C1 segment of cervical spinal cord (tissue), 14 donors: ENCODE measurements at regions not wholly inside any gene's neighbourhood (a gene's known extent, or its start where the extent isn't known, plus 50 kb on each side); places are given as distances from the start of the nearest gene placed in this dataset.
"Not testable (repeated sequence)": the region's sequence is repeated elsewhere in the genome, so short reads cannot be mapped to it uniquely, and the experiment has no call there.

Experiments
- DNase-seq, 14 donors: peaks; one replicate each; lab custom pipeline; 2025; lab: John Stamatoyannopoulos, UW

DNA sequence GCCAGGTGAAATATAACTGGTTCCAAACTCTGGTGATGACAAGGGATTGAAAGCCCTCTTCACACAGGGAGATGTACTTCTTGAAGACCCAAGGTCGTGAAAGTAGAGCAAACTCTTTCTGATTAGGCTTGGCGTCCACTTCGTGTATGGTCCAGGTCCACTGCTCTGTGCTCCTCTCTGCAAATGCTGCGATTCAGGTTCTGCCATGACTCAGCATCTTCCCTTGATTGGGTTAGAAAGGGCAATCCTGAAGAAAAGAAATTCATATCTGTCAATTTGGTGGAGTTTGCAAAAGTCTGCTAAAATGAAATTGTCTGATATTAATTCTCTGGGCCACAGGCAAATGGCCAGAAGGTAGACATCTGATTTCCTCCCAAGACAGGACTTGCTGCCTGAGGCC, 431.4 kb downstream of the ACTR3B start:
- no peak for DNase-seq

DNA sequence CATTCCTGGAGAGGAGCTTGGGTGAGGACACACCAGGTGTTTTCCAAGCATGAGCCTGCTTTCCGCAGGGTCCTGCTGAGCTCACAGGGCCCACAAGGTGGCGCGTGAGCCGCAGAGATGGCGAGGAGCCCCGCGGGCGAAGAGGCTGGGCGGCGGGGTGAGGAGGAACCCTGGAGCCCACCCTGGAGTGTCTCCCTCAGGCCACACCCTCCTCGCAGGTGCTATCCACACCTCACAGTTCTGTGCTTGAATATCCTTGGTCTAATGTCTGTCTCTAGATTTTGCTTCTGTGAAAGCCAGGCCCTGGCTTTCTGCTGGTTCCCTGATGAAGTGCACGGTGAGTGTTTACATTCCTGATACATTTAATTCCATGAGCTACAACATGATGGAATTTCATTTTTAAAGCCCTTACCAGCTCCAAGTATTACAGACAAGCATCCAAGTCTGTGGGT, 433.6 kb downstream of the ACTR3B start:
- peak in 5 of 14 donors; percentile 3 to 48 (median 11) for DNase-seq

DNA sequence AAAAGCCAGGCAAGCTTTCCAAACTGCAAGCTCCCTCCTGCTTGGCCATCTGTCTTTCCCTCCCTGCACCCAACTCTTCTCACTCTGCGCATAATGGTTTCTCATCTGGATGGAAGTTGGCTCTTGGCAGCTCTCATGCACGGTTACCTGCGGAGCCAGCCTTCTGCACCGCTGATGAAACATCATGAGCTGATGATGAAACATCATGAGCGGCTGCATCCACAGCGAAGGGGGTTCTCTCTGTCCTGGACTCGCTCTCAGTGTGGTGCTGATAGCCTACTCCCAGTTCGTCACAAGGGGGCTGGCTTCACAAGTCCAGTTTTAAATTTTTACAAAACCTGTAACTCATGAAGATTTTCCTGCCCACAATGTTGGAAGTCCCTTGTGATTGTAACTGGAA, 457.5 kb downstream of the ACTR3B start:
- DNase-seq: no peak

DNA sequence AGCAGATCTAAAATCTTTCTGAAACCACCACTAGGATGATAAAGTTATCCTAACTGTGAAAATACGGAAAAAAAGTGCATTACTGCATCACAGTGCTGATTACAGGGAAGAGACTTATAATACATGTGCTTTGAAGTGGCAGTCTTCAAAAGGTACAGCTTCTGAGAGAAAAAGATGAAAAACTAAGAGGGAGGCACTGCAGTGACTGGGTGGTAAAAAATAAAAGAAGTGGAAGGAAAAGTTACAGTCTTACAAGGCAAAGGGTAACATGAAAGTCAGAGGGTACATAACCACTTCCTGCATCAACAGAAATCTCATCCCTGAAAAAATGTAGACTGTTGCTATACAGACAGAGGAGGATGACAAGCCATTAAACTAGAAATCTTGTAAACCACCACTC, 465.3 kb downstream of the ACTR3B start:
- no peak for DNase-seq

DNA sequence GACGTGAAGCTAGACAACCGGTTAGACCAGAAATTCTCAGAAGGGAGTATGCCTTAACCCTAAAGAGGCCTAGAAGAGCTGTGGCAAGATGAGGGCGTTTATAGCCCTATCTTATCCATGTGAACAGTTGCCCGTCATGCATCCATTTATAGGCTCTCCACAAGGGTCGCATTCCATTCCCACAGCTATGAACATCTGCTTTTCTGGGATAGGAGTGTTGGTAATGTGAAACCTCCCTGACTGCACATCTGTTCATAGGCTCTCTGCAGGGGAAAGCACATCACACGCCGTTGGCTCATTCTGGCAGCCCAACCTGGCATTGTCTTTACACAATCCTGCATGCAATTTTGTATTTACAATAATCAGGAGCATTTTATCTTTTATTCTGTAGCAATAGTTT, 485.6 kb downstream of the ACTR3B start:
- DNase-seq: not testable (repeated sequence)

DNA sequence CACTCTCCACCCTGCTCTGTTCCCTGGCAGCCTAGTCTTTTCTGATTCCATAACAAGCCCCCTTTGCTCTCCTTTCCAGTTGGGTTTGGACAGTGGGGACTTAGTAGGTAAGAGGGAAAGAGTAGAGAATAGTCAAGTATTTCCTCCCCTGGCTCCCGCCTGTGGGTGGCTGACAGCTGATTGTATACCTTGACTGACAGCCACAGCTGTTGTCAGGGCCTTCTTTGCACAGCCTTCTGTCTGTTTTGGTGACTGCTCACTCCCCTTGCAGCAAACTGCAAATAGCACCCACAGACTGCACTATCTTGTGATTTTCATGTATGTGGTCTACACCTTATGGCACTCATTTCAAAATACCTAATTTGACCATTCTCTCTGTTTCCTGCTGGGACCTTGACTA, 486.3 kb downstream of the ACTR3B start:
- no peak for DNase-seq

DNA sequence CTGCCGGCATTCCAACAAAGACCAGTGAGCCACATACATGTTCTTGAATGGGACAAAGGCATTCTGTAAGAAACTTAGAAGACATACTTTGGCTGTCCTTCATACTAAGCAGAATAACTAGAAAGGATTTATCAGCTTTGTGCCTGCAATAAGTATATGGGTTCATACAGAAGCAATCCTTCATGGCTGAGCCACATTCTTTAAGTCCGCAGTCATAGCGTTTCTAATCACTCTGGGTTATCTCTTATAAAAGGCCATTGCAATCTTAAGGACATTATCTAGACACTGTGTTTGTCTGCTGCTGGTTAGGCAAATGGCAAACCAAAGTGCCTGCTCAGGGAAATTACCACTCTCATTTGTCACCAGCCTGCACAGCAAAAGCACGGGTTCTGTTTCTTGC, 488.4 kb downstream of the ACTR3B start:
- DNase-seq: no peak

DNA sequence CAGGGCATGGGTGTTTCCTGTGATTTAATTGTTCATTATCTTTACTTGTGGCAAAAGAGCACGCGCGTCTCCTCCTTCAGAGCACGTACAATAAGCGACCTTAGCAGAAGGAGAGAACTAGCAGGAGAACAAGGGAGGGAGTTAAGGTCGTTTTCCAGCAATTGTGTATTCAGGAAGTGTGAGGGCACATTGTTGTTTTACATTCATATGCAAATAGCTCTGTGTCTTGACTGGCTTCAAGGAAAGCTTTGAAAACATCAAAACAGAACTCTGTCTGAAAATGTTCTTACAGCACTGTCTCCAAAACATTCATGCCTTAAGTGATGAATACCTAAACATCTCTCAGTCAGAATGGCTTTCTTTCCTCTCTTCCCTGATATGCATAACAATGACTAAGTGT, 499.1 kb downstream of the ACTR3B start:
- DNase-seq: no peak

DNA sequence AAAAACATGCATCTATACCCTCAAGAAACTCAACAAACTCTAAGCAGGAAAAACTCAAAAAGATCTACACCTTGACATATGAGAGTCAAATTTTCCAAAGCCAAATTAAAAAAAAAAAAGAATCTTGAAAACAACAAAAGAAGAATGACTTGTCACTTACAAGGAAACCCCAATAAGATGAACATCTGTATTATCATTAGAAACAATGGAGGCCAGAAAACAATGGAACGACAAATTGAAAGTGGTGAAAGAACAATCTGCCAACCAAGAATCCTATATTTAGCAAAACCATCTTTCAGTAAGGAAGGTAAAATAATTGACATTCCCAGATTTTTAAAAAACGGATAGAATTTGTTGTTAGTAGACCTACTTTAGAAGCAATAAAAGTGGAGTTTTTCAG, 516.8 kb downstream of the ACTR3B start:
- DNase-seq: no peak

DNA sequence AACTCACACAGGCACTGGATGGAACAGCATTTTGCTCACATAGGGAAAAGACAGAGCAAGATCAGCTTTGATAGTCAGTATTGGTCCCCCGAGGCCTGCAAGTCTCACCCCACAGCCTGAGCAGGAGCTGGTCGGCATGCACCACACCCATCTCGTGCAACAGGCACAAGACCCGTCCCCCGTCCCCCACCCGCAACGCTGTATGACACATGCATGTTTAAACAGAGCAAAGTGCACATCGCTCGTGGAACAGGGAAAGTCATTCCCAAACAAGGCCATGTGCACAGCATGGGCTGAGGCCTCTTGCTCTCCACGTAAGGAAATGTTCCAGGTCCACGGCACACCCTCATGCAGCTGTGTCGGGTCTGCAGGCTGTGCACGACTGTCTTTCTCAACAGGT, 527.2 kb downstream of the ACTR3B start:
- no peak for DNase-seq

DNA sequence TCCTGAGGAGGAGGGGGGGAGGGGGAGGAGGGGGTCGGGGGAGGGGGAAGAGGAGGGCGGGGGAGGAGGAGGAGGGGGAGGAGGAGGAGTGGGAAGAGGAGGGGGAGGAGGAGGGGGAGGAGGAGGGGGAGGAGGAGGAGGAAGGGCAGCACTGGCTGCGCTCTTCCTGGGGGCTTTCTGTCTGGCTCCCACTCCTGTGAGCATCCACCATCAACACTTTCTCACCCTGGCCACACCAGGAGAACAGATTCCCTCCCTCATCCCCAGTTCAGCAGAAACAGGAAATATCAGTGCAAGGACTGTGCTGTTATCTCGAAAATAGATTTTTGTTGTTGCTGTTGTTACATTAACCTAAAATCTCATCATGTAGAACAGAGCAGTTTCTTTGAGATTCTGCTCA, 530.5 kb downstream of the ACTR3B start:
- no peak for DNase-seq

DNA sequence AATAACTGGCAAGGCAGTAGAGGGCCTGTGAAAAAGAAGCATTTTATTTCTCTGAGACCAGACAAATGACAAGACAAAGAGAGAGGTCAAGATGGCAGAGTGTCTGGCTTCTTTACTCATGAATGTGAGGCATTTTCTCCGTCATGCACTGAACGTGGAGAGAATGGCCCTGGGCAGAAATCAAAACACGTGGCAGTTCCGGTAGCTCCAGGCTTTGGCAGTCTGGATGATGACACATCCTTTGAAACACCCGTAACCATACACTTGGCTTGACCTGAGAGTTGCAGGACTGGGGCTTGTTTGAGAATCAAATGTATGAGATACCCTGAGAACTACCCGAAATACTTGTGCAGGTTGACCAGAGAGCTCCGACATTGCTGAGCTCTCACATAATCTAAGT, 537.6 kb downstream of the ACTR3B start:
- DNase-seq: peak in 1 of 14 donors; percentile 3

DNA sequence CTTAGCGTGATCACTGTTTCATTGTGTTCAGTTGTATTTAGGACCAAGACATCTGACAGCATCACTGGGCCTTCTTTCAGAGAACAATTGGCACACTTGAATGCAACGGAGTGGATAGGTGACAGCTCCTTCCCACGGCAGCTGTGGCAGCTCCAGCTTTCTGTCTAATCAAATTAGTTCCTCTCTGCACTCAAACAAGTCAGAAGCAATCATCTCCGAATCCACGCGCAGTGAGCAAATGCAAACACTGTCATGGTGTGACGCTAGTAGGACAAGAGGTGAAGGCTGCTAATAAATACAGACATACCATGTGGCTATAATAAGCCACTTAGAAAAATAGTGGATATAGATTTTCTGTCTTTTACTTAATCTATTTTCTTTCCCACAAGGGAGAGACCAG, 542.4 kb downstream of the ACTR3B start:
- no peak for DNase-seq

DNA sequence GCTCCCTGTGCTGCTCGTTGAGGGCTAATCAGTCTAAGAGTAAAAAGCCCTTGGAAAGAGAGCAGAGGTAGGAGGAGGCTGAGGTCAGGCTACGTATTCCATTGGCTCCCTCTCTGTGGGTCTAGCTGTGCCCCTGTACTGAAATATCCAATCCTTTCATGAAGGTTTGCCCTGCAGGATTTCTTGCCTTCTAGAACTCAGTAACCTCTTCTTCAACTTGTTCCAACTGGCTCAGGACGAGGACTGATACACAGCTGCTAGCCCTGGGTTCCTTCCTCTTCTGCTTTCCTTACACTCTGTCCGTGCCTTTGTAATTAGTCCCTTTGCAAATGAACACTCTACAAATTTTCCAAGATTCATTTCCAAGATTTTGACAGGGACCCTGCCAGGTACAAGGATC, 560.5 kb downstream of the ACTR3B start:
- DNase-seq: no peak

DNA sequence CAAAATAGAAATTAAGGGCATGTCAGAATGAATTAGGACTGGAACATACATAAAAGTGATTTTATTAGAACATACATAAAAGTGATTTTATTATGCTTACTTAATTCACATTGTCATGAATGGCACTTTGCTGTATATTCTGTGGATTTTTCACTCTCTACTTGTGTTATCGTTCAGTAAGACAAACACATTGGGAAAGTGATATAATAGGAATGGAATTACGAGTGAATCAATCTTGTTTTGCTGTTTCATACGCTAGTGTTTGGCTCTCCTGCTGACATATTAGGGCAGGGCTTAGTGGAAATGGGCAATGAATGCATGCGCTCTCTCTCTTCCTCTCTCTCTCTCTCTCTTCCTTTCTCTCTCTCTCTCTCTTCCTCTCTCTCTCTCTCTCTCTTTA, 561.1 kb downstream of the ACTR3B start:
- no peak for DNase-seq

DNA sequence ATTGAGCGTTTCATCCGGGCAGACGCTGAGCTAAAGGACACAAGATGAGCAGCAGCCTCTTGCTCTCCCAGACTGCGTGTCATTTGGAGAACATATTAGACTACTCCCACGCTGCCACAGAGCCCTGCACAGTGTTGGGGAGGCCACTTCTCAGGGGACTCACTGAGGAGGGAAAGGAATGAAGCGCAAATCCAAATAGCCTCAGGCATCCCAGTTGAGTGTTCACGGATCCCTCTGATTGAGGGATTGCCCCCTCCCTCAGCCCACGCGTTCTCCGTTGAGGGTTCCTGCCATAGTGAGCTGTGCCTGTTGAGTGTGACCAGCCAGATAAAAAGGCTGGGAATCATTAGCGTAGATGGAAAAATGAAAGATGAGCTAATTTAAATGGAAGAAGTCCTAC, 563.4 kb downstream of the ACTR3B start:
- no peak for DNase-seq

DNA sequence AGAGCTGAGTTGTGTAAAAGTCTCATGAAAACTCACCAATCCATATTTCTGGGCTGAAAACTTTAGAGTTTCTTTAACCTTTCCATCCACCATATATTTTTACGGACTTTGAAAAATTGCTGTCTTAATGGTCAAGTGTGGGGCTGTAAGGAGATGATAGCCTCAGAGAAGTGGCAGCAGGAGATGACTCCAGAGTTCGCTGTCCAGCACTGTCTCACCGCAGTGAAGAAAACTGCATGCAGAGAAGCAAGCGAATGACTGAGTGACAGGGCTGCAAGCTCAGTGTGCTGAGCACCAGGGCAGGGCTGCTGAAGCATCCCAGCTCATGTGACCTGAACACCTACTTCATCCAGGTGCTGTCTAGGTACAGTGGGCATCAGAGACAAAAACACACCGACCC, 564.5 kb downstream of the ACTR3B start:
- no peak for DNase-seq

DNA sequence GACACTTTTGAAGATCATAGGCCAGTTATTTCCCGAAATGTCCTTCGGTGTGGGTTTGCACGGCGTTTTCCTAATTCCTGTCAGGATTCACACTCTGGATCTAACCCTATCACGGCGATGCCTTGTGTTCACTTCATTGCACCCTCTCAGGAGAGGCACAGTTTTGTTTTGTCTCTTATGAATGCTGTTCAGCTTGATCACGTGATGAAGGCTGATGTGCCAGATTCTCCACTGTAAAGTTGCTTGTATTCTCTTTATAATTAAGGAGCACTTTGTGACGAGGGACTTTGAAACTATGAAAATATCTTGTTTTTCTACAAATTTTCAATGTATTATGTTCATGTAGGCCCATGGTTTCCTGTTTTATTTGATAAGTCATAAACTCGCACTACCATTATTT, 568.1 kb downstream of the ACTR3B start:
- no peak for DNase-seq

DNA sequence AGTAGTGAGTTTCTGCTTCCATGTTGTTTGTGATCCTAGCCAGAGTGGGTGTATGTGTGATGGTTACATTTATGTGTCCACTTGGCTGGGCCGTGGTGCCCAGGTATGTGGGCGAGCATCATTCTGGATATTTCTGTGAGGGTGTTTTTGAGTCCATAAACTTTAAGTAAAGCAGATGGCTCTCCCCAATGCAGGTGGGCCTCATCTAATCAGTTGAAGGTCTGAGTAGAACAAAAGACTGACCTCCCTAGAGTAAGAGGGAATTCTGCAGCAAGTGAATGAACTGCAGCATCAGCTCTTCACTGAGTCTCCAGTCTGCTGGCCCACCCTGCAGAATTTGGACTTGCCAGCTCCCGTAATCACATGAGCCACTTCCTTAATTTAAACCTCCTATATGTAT, 571.9 kb downstream of the ACTR3B start:
- DNase-seq: no peak

DNA sequence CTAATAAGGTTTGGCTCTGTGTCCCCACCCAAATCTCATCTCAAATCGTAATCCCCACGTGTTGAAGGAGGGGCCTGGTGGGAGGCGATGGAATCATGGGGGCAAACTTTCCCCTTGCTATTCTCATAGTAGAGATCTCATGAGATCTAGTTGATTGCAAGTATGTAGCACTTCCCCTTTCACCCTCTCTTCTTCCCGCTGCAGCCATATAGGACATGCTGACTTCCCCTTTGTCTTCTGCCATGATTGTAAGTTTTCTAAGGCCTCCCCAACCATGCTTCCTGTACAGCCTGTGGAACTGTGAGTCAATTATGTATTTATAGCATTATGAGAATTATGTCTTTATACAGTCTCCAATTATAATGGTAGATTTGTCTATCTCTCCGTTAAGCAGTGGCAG, 594.5 kb downstream of the ACTR3B start:
- no peak for DNase-seq

DNA sequence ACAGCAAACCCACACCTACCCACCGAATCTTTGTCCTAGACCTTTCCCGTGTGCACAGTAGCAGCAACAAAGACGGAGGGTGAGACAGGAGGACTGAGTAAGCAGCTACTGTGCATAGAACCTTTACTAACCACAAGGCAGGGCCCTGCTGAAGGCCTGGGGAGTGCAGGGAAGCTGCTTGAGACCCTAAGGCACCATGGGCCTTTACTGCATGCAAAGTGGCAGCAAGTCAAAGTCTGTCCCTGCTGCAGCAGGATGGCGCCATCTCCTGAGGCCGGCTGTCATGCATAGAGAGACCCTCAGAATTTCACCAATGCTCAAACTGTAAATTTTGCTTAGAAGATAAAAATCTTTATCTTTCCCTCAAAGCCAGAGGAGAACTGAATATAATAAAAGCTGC, 610.5 kb downstream of the ACTR3B start:
- no peak for DNase-seq

DNA sequence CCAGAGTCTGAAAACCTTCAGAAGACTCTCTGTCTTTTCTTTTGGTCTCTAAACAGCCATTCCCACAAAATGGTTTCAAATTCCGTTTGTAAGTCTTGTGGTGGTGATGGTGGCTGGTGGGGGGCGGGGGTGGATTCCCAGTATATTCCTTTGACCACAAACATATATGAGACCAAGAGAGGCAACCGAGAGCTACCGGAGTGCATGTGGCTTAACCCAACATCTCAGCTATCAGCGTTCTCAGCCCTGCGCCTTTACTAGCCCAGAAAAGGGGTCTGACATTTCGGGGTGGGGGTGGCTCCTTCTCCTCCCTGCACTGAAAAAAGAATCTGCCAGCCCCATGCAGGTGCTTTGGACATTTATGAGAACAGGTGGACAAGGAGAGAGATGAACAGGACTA, 621.1 kb downstream of the ACTR3B start:
- DNase-seq: no peak

DNA sequence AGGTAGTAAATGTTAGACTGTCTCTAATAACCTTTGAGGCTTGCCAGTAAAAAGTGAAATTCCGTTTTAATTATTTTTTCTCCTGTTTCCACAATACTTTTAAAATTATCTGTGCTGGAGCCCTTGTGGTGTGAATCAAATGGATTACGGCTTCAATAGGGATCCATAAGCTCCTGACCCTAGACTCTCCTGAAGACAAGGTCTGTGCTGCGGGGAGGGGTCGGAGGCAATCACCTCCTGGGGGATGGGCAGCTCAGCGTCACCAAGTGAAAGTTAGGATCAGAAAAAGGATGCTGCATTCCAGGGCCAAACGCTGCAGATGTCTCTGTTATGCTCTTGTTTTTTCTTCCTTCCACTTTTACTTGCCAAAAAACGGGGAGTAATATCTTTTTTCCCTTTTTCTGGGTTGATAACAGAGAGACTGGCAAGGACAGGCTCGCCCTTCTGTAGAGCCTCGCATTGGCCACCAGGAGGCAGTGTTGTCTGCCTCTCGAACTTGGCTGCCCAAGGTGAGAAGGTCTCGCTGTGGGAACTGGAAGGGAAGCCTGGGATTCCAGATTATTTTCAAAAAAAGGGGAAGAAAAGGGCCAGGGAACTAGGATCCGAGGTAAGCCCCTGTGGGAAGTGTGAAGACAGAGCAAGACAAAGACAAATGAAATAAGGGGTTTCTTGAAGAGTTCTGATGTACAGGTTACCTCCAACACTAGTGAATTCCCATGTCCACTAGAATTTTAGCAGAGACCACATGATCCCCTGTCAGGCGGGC, 621.9 kb downstream of the ACTR3B start:
- peak in 11 of 14 donors; percentile 1 to 73 (median 19) for DNase-seq

DNA sequence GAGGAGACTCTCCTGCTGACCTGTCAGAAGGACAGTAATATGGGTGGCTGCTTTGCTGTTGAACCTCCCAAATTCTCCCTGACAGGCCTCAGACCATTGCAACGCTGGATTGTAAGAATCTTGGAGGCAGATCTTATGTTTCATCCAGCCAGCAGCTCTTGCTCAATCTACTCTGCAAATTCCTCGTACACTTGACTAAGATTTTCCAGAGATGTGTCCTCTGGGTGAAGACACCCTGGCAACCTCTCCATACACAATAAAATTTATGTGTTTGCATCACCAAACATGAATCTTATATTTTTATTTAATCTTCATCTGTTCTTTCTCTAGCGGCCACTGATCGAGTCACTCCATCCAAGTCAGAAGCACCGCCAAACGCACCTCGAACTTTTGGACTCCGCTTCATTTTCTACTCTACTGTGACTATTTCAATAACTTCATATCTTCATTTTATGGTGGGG, 623.1 kb downstream of the ACTR3B start:
- no peak for DNase-seq
